ENCODE measurements at regions not wholly inside any gene's neighbourhood (a gene's known extent, or its start where the extent isn't known, plus 50 kb on each side); places are given as distances from the start of the nearest gene placed in this dataset.
"Not testable (repeated sequence)": the region's sequence is repeated elsewhere in the genome, so short reads cannot be mapped to it uniquely, and the experiment has no call there.

DNA sequence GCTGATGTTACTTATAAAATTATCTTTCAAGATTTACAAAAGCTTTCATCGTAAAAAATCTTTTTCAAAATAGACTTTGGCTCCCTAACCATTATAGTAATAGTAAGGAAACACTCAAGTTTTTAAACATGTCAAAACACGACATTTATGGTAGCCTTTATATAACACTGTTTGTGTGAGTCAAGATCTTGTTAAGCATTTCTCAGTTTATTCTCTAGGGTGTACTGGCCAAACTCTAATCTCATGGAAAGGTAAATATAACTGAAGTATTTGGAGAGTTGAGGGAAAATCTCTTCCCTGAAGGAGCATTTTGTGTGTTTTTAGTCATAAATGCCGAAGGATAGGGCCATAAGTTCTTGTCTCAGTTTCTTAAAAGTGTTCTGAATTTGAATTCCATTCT lies 790.9 kb upstream of the NCAM2 start:
- Histone ChIP-seq H3K27me3 (ENCODE audit: control insufficient read depth, insufficient read depth, low read length) (no peaks in the 10 kb centered on the region), H3K4me2 (ENCODE audit: low read length) (no peak overlapping the region), H3K36me3 (ENCODE audit: control insufficient read depth, insufficient read depth, low read length) (no peaks in the 10 kb centered on the region), H3K9ac (no peak overlapping the region), H3K27ac (no peak overlapping the region), H3K9me3 (ENCODE audit: control insufficient read depth, low read length) (no peaks in the 10 kb centered on the region), H3K79me2 (no peaks in the 10 kb centered on the region), H2AFZ (no peak overlapping the region), H3K4me3 (ENCODE audit: low read depth, low read length) (no peak overlapping the region), H3K4me1 (no peaks in the 10 kb centered on the region)
- TF ChIP-seq, protein P1, sequence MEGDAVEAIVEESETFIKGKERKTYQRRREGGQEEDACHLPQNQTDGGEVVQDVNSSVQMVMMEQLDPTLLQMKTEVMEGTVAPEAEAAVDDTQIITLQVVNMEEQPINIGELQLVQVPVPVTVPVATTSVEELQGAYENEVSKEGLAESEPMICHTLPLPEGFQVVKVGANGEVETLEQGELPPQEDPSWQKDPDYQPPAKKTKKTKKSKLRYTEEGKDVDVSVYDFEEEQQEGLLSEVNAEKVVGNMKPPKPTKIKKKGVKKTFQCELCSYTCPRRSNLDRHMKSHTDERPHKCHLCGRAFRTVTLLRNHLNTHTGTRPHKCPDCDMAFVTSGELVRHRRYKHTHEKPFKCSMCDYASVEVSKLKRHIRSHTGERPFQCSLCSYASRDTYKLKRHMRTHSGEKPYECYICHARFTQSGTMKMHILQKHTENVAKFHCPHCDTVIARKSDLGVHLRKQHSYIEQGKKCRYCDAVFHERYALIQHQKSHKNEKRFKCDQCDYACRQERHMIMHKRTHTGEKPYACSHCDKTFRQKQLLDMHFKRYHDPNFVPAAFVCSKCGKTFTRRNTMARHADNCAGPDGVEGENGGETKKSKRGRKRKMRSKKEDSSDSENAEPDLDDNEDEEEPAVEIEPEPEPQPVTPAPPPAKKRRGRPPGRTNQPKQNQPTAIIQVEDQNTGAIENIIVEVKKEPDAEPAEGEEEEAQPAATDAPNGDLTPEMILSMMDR (IDR thresholded peaks at IDR 0.05), result no peak

DNA sequence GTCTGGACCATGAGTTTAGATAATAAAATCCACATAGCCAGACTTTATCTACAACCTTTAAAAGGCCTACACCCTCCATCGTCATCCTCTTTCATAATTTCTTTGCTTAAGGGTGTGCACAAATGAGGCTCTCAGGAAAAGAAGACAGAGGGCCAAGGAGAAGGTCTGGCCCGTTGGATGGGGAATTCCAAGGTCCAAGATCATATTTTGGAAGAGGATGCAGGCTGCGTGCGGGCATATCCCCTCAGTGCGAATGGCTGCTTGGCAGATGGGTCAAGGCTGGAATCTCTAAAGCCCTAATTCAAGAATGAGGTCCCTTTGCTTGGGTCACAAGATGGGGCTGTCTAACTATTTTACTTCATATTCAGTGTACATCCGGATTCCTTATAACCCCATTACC lies 782.2 kb upstream of the NCAM2 start:
- no peak overlapping the region for H2AFZ ChIP-seq
- H3K4me1 ChIP-seq, result no peaks in the 10 kb centered on the region
- H3K9ac ChIP-seq, result no peak overlapping the region
- no peaks in the 10 kb centered on the region for H3K9me3 ChIP-seq (ENCODE audit: control insufficient read depth, low read length)
- H3K27me3 ChIP-seq (ENCODE audit: control insufficient read depth, insufficient read depth, low read length), result no peaks in the 10 kb centered on the region
- H3K79me2 ChIP-seq, result no peaks in the 10 kb centered on the region
- no peak overlapping the region for H3K4me3 ChIP-seq (ENCODE audit: low read depth, low read length)
- no peaks in the 10 kb centered on the region for H3K36me3 ChIP-seq (ENCODE audit: control insufficient read depth, insufficient read depth, low read length)
- H3K4me2 ChIP-seq (ENCODE audit: low read length), result no peak overlapping the region
- no peak overlapping the region for H3K27ac ChIP-seq
- TF ChIP-seq, protein P1 (IDR thresholded peaks at IDR 0.05), result no peak

DNA sequence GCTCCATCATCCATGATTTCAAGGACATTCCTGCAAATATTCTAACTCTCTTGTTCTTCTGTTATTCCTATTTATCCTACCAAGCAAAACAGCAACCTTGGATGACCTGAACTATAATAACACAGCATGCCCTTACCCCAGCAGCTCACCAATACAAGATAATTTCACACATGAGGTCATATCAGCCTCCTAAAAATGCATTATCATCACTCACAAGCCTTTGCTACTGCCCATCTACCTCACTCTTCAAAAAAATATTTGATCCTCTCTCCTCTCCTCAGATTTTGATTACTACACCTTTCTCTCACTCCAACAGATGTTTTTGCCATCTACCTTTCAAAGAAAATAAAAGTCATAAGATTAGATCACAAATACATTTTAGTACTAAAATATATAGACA lies 777.6 kb upstream of the NCAM2 start:
- TF ChIP-seq, protein P1 (IDR thresholded peaks at IDR 0.05), result no peak
- Histone ChIP-seq H3K4me2 (ENCODE audit: low read length) (no peak overlapping the region), H3K79me2 (no peaks in the 10 kb centered on the region), H3K9ac (no peak overlapping the region), H3K4me1 (no peaks in the 10 kb centered on the region), H3K27ac (no peak overlapping the region), H2AFZ (no peak overlapping the region), H3K9me3 (ENCODE audit: control insufficient read depth, low read length) (no peaks in the 10 kb centered on the region), H3K36me3 (ENCODE audit: control insufficient read depth, insufficient read depth, low read length) (no peaks in the 10 kb centered on the region), H3K4me3 (ENCODE audit: low read depth, low read length) (no peak overlapping the region), H3K27me3 (ENCODE audit: control insufficient read depth, insufficient read depth, low read length) (no peaks in the 10 kb centered on the region)

DNA sequence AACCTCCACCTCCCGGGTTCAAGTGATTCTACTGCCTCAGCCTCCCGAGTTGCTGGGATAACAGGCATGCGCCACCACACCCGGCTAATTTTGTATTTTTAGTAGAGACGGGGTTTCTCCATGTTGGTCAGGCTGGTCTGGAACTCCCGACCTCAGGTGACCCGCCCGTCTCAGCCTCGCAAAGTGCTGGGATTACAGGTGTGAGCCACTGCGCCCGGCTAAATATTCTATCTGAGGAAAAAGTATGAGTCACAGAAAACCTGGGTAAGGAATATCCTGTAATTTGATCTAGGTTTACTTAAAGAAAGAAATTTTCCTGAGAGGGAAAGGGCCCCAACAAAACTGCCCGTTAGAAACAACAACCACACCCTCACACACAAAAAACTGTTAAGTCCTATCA lies 776.2 kb upstream of the NCAM2 start:
- H3K9ac ChIP-seq, result not testable (repeated sequence)

DNA sequence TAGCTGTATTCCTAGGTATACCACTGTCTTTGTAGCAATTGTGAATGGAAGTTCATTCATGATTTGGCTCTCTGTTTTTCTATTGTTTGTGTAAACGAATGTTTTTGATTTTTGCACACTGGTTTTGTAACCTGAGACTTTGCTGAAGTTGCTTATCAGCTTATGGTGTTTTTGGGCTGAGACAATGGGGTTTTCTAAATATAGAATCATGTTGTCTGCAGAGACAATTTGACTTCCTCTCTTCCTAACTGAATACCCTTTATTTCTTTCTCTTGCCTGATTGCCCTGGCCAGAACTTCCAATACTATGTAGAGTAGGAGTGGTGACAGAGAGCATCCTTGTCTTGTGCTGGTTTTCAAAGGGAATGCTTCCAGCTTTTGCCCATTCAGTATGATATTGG lies 761.6 kb upstream of the NCAM2 start:
- H3K4me3 ChIP-seq (ENCODE audit: low read depth, low read length); H2AFZ ChIP-seq; H3K27ac ChIP-seq; H3K36me3 ChIP-seq (ENCODE audit: control insufficient read depth, insufficient read depth, low read length); H3K4me2 ChIP-seq (ENCODE audit: low read length); H3K9ac ChIP-seq; H3K9me3 ChIP-seq (ENCODE audit: control insufficient read depth, low read length); H3K27me3 ChIP-seq (ENCODE audit: control insufficient read depth, insufficient read depth, low read length); H3K79me2 ChIP-seq; H3K4me1 ChIP-seq: not testable (repeated sequence)

More for the DNA sequence above, 776.2 kb upstream of the NCAM2 start:
- H2AFZ ChIP-seq; H3K4me1 ChIP-seq; H3K36me3 ChIP-seq (ENCODE audit: control insufficient read depth, insufficient read depth, low read length); H3K79me2 ChIP-seq; H3K27me3 ChIP-seq (ENCODE audit: control insufficient read depth, insufficient read depth, low read length); H3K9me3 ChIP-seq (ENCODE audit: control insufficient read depth, low read length); H3K4me2 ChIP-seq (ENCODE audit: low read length); H3K27ac ChIP-seq; H3K4me3 ChIP-seq (ENCODE audit: low read depth, low read length): not testable (repeated sequence)

DNA sequence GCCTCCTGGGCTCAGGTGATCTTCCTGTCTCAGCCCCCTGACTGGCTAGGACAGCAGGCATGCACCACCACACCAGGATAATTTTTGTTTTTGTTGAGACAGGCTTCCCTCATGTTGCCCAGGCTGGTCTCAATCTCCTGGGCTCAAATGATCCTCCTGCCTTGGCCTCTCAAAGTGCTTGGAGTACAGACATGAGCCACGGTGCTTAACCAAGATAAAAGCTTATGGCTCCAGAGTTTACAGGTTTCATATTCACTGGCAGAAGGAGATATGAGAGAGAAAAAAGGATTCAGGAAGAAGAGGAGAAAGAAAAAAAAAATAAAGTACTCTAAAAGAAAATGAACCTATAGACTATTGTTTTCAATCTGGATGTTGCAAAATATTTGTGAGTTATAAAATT lies 748.8 kb upstream of the NCAM2 start:
- Histone ChIP-seq H3K27me3 (ENCODE audit: control insufficient read depth, insufficient read depth, low read length) (no peaks in the 10 kb centered on the region), H3K79me2 (no peaks in the 10 kb centered on the region), H3K9ac (no peak overlapping the region), H3K36me3 (ENCODE audit: control insufficient read depth, insufficient read depth, low read length) (no peaks in the 10 kb centered on the region), H3K9me3 (ENCODE audit: control insufficient read depth, low read length) (no peaks in the 10 kb centered on the region), H3K4me3 (ENCODE audit: low read depth, low read length) (no peak overlapping the region), H2AFZ (no peak overlapping the region), H3K27ac (no peak overlapping the region), H3K4me2 (ENCODE audit: low read length) (no peak overlapping the region), H3K4me1 (no peaks in the 10 kb centered on the region)
- TF ChIP-seq, protein P1 (IDR thresholded peaks at IDR 0.05), result no peak
